Adrenal gland (tissue), 9 donors: ENCODE measurements at regions not wholly inside any gene's neighbourhood (a gene's known extent, or its start where the extent isn't known, plus 50 kb on each side); places are given as distances from the start of the nearest gene placed in this dataset.
A peak's percentile ranks its signal among the peaks of the same experiment; 100 is the strongest.

ENCODE experiments used
- DNase-seq, 7 donors: peaks; one replicate each; pipeline ENCODE4 v3.0.0-alpha.2; 2019 to 2020
- H3K27ac ChIP-seq, 5 donors: fragments of 200-600 bp; sonication (generic) in 4 of 5; 1 replicate in 3 of 5; 2 replicates in 2 of 5; pipeline versions ENCODE4 v1.5.1 to v1.8.0; 2016 to 2020; ENCODE audit warnings: mild to moderate bottlenecking in 1 of 5
- H3K27me3 ChIP-seq: fragments of 200-600 bp; 2 replicates; pipeline ENCODE4 v1.8.0; 2021
- H3K36me3 ChIP-seq, 2 donors: fragments of 200-600 bp; replicated peaks in 1 of 2; 1 replicate in 1 of 2; 2 replicates in 1 of 2; pipeline versions ENCODE4 v1.5.1 to v1.8.0; 2018 to 2022
- H3K4me1 ChIP-seq, 2 donors: fragments of 200-600 bp; replicated peaks in 1 of 2; 1 replicate in 1 of 2; 2 replicates in 1 of 2; pipeline versions ENCODE4 v1.5.1 to v1.8.0; 2018 to 2021
- H3K4me3 ChIP-seq, 4 donors: fragments of 200-600 bp; sonication (generic) in 3 of 4; one replicate each; pipeline ENCODE4 v1.5.1; 2016 to 2018
- H3K9me3 ChIP-seq, 3 donors: fragments of 200-600 bp; sonication (generic) in 1 of 3; replicated peaks in 1 of 3; 1 replicate in 2 of 3; 2 replicates in 1 of 3; pipeline versions ENCODE4 v1.5.1 to v1.8.0; 2016 to 2021
- POLR2A ChIP-seq, 2 donors: fragments of 450-650 bp; IDR thresholded peaks; one replicate each; pipeline ENCODE4 v1.6.1; 2017; ENCODE audit warnings: antibody characterized with exemption in 2 of 2, mild to moderate bottlenecking in 2 of 2, moderate library complexity in 1 of 2
- WGBS, 4 donors: extraction: QIAGEN DNeasy Blood & Tissue Kit in 2 of 4; methylation state at CpG; one replicate each; pipeline versions ENCODE4 v1.1.5 to v1.1.7; 2013 to 2017; 5-methylcytosine and 5-hydroxymethylcytosine counted together
- intact Hi-C, 2 donors: fragments of 100-400 bp; cut with DNase I; formaldehyde crosslinking; loops; one replicate each; pipeline versions ENCODE4 v1.14.1 to v1.15.0; 2022 to 2023
- TF ChIP-seq, protein P1 (sequence below), 6 experiments: fragments of 450-650 bp in 4 of 6; fragments of 200-600 bp in 2 of 6; sonication (generic) in 1 of 6; IDR thresholded peaks; 1 replicate in 5 of 6; 2 replicates in 1 of 6; pipeline versions ENCODE4 v1.5.1 to v1.8.0; 2016 to 2021; ENCODE audit warnings: antibody characterized with exemption in 6 of 6, mild to moderate bottlenecking in 2 of 6, moderate library complexity in 1 of 6
- donor health status: healthy with polysubstance abuse.
- donor health status: Bipolar disorder and iron deficiency.
- donor health status: DM: yes; HTN: yes; CAD: no.
- donor health status: DM: no; HTN: no; CAD: no.
- donor health status: DM: no; HTN: no; CAD: no.

DNA sequence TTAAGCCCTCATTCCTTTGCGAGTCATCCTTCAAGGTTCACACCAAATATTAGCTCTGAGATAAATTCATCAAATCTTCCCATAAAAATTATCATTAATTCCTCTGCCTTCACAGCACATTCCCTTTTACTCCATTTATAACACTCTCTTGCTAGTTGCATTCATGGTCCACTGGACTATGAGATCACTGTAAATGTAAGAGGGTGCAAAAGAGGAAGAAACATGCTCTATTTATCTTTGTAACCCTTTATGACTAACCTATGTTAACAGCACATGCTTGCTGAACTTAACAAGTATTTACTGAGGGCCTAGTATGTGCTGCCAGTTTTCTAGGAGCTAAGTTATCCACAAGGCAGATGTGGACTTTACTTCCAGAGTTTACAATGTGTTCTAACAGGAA, 86.7 kb upstream of the TMEM168 start:
- WGBS, 4 donors, result 95 to 100% (median 98%) methylated on average over 1 of the region's 1 CpG
- no peaks in the 10 kb centered on the region for H3K36me3 ChIP-seq
- no peak overlapping the region for H3K27ac ChIP-seq
- H3K4me3 ChIP-seq, result no peak overlapping the region
- no peaks in the 10 kb centered on the region for H3K9me3 ChIP-seq
- peaks cover 0 to 8% of the 10 kb centered on the region in 2 donors for H3K4me1 ChIP-seq
- intact Hi-C loops, result no loop called here
- no peak for DNase-seq
- no peaks in the 10 kb centered on the region for H3K27me3 ChIP-seq
- TF ChIP-seq, protein P1, sequence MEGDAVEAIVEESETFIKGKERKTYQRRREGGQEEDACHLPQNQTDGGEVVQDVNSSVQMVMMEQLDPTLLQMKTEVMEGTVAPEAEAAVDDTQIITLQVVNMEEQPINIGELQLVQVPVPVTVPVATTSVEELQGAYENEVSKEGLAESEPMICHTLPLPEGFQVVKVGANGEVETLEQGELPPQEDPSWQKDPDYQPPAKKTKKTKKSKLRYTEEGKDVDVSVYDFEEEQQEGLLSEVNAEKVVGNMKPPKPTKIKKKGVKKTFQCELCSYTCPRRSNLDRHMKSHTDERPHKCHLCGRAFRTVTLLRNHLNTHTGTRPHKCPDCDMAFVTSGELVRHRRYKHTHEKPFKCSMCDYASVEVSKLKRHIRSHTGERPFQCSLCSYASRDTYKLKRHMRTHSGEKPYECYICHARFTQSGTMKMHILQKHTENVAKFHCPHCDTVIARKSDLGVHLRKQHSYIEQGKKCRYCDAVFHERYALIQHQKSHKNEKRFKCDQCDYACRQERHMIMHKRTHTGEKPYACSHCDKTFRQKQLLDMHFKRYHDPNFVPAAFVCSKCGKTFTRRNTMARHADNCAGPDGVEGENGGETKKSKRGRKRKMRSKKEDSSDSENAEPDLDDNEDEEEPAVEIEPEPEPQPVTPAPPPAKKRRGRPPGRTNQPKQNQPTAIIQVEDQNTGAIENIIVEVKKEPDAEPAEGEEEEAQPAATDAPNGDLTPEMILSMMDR (IDR thresholded peaks at IDR 0.05), result no peak
- TF ChIP-seq POLR2A (IDR thresholded peaks at IDR 0.05), result no peak

DNA sequence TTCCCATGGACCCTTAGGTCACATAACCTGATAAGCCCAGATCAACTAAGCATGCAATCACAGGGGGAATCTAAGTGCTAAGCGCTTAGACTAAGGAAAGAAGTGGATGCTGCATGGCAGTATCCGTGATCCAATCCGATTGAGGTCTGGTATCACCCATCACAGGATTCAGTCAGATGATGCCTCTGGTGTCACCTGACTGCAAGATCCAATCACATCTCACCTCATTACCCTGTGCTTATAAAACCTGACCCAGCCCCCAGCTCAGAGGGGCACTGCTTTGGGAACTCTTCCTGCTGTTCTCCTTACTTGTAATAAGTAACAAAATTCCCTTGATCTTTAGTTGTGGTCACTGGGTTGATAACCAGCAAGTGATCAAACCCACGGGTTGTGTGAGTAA, 84.7 kb upstream of the TMEM168 start:
- H3K9me3 ChIP-seq, result no peaks in the 10 kb centered on the region
- DNase-seq, result no peak
- no peaks in the 10 kb centered on the region for H3K27me3 ChIP-seq
- no peak overlapping the region for H3K27ac ChIP-seq
- no peaks in the 10 kb centered on the region for H3K36me3 ChIP-seq
- peaks cover 0 to 8% of the 10 kb centered on the region in 2 donors for H3K4me1 ChIP-seq
- intact Hi-C loops, result no loop called here
- TF ChIP-seq, protein P1 (IDR thresholded peaks at IDR 0.05), result no peak
- no peak for TF ChIP-seq POLR2A (IDR thresholded peaks at IDR 0.05)
- WGBS, 4 donors, result 89 to 98% (median 97%) methylated on average over 4 of the region's 4 CpGs
- H3K4me3 ChIP-seq, result no peak overlapping the region

DNA sequence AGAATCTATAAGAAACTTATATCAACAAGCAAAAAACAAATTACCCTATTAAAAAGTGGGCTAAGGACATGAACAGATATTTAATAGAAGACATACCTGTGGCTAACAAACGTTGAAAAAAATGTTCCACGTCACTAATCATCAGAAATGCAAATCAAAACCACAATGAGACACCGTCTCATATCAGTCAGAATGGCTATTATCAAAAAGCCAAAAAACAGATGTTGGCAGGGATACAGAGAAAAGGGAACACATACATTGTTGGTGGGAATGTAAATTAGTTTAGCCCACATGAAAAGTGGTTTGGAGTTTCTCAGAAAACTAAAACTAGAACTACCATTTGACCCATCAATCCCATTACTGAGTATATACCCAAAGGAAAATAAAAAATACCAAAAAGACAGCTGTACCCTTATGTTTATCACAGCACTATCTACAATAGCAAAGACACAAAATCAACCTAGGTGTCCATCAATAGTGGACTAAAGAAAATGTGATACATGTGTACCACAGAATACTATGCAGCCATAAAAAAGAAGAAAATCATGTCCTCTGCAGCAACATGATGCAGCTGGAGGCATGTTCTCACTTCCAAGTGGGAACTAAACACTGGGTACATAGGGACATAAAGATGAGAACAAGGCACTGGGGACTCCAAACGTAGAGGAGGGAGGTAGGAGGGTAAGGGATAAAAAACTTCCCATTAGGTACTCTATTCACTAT, 83.8 kb upstream of the TMEM168 start:
- H3K9me3 ChIP-seq, result no peaks in the 10 kb centered on the region
- TF ChIP-seq, protein P1 (IDR thresholded peaks at IDR 0.05), result no peak
- no peak for TF ChIP-seq POLR2A (IDR thresholded peaks at IDR 0.05)
- no peak overlapping the region for H3K27ac ChIP-seq
- intact Hi-C loops, result no loop called here
- WGBS, 4 donors, result 81 to 90% (median 83%) methylated on average over 4 of the region's 4 CpGs
- H3K36me3 ChIP-seq, result no peaks in the 10 kb centered on the region
- DNase-seq, result no peak
- peaks cover 0 to 8% of the 10 kb centered on the region in 2 donors for H3K4me1 ChIP-seq
- H3K27me3 ChIP-seq, result no peaks in the 10 kb centered on the region
- no peak overlapping the region for H3K4me3 ChIP-seq

DNA sequence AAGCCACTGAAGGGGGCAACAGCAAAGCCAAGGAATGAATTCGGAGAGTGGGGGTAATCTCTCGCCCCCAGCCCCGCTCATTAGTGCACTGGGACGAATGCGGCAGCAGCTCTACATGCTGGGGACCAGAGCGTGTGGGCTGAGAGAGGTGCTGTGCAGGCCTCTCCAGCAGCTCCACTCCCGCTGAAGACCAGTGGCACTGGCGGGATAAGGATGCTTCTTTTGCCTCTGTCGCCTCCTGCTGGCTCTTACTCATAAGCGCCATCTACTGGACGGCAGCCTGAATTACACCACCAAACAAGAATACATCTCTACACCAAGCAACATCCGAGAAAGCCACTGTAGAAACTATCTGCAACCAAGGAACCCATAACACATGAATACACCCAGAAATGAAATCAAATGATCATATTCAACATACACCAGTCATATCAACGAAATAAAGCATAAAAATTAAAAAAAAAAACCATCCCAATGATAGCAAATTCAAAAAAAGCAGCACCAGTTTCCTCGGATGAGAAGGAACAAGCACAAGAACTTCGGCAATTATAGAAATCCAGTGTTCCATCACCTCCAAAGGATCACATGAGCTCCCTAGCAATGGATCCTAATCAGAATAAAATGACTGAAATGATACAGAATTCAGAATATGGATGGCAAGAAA, 79.0 kb upstream of the TMEM168 start:
- DNase-seq, result peak in 2 of 7 donors; percentile 10 to 42
- no peaks in the 10 kb centered on the region for H3K4me1 ChIP-seq
- intact Hi-C loops, result no loop called here
- WGBS, 4 donors, result 72 to 82% (median 78%) methylated on average over 14 to 15 of the region's 15 CpGs
- H3K9me3 ChIP-seq, result no peaks in the 10 kb centered on the region
- H3K27ac ChIP-seq, result no peak overlapping the region
- H3K4me3 ChIP-seq, result no peak overlapping the region
- H3K27me3 ChIP-seq, result no peaks in the 10 kb centered on the region
- H3K36me3 ChIP-seq, result no peaks in the 10 kb centered on the region
- no peak for TF ChIP-seq POLR2A (IDR thresholded peaks at IDR 0.05)
- TF ChIP-seq, protein P1 (IDR thresholded peaks at IDR 0.05), result peak in 5 of 6 experiments; percentile 22 to 43 (median 37)
